Hepatic stellate cell (primary cell): ENCODE measurements at regions not wholly inside any gene's neighbourhood (a gene's known extent, or its start where the extent isn't known, plus 50 kb on each side); places are given as distances from the start of the nearest gene placed in this dataset.

ENCODE experiments used
- DNase-seq: peaks from one replicate; pipeline ENCODE4 v3.0.0; 2011; ENCODE audit warnings: low spot score

- no peak for DNase-seq
Measured at GRCh38 chr22:48612077-48612995, 1215.3 kb downstream of the BRD1 start.

DNA sequence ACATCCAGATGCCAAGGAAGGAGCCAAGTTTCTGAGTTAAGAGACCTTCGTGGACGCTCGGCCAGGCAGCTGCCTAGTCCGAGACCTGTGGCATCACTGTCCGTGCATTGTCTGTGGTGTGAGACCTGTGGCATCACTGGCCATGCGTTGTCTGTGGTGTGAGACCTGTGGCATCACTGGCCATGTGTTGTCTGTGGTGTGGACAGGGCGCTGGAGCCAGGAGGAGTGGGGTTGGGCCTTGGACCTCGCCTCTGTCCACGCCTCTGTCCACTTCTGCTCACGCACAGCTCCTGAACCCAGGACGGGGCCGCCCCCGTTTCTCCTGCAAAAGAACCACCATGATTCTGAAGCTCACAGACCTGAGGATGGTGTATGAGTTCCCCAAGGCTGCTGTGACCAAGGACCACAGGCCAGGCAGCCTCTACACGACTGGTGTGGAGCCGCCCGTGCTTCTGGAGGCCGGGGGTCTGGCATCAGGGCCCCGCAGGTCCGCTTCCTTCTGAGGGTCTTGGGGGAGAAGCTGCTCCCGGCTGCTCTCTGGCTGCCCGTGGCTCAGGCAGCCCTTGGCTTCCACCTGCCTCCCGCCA lies 1218.3 kb downstream of the BRD1 start:
- no peak for DNase-seq

DNA sequence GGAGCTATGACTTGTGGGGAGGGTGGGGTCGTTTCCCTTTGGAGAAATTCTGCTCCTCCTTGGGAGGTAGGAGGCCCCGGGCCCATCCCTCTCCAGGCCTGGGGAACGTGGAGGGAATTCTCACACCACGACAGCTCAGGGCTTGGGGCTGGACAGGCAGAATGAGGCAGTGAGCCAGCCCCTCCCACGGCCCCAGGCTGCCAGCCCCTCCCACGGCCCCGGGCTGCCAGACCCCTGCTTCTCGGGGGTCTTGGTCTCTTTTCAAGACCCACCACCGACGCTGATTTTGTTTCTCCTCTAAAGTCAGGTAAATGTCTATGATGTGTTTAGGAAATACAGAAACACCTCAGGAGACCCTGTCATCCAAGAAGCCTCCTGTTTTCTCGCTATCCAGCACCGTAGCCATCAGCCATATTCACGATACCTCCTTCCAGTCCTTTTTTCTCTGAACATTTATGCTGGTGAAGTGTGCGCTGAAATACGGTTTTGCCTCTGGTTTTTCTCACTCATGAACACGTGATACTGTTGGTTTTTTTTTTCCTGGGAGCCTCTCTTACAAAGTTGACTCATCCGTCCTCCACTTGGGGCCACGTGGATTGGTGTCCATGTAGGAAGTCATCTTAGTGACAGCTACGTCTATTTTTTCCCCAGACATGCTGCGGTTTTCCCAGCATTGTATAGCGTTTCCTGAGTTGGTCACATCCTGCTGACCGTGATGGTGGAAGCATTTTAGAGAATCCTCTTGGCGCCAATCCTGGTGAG lies 1219.6 kb downstream of the BRD1 start:
- no peak for DNase-seq

GRCh38 chr22:48606684-48607307 lies 1220.9 kb downstream of the BRD1 start:
- DNase-seq: no peak

DNA sequence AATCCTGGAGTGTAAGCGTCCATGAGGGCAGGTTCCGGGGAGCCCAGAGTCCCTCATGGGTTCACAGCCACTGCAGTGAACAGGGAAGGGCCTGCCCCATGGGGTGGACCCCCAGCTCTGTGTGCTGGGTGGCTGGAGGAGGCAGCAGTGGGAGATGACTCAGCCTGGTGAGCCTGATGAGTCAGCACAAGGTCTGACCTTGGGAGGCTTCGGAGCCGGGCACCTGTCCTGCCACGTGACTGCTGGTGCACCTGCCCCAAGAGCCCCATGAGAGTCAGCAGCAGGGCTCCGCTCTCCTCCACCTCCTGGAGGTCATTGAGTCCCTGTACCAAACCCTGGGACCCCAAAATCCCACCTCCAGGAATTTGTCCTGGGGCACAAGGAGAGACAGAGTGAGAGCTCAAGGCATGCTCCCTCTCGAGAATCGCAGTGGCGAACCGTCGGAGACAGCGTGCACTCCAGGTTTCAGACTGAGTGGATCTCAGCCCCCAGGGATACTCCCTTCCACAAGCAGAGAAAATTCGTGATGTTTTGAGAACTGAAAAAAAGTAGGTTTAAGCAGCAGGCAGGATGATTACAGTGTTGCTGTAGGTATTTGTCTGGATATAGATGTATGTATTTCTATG lies 1221.7 kb downstream of the BRD1 start:
- DNase-seq: no peak

- no peak for DNase-seq
Measured at GRCh38 chr22:48605125-48605524, 1222.5 kb downstream of the BRD1 start.

GRCh38 chr22:48603621-48604320 lies 1223.9 kb downstream of the BRD1 start:
- no peak for DNase-seq

DNA sequence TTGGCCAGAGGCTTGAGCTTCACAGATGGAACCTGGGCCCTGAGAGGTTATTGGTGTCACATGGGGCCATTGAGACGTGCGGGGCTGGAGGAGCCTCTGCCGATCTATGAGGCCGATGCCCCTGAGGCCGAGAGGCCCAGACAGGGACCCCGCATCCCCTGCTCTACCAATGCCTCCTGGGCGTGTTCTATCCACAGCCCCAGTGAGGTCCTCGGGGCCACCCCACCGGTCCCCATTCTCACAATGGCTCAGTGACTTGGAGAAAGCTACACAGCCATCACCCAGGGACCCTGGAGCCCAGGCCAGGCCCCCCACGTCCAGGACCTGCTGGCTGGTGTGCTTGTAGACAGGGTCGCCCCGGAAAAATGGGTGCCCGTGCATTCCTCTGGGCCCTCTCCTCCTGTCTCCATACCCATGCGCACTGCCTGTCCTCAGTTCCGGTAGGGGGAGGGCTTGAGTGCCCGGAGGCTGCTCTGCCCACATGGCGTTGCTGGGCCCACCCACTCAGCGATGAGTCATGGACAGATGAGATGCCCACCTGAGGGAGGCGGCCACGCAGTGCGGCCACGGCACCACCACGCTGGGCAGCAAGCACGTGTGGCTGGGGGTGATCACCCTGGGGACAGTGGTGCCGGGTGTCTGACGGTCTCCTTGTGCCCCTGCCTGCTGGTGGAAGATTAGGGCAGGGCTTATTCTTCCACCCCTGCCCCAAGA lies 1224.7 kb downstream of the BRD1 start:
- DNase-seq: no peak

- no peak for DNase-seq
Measured at GRCh38 chr22:48600681-48601080, 1227.0 kb downstream of the BRD1 start.

DNA sequence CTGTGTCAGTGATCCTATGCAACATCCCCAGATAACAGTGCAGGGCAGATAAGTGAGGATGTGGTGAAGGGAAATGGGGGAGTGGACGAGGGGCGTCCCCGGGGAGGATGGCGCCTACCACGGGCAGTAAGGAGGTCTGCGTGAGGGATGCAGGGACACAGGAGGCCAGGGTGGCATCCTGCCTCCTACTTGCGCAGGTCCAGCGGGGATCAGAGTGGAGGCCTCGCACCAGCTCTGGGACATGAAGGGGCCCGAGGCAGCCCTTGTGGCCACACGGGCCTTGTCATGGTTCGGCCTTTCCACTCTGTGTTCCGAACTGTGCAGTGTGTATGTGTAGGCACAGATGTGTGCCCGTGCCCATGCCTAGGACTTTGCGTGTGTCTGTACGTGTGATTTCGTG lies 1227.5 kb downstream of the BRD1 start:
- no peak for DNase-seq

DNA sequence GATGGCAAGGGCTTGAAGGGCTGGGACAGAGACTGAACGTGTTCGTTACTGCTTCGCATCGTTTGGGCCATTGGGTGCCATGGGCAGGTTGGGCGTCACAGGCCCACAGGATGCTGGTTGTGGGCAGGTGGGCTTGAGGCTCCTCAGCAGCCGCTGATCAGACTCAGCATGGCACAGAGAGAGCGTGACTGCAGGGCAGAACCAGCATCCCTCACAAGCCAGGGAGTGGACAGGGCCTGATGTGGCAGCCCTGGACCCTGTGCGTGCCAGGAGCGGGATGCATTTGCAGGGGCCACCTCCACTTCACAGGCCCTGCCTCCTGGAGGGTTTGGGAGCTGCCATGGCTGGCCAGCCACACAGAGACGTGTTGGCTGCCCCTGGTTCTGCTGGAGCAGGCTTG lies 1228.3 kb downstream of the BRD1 start:
- no peak for DNase-seq

DNA sequence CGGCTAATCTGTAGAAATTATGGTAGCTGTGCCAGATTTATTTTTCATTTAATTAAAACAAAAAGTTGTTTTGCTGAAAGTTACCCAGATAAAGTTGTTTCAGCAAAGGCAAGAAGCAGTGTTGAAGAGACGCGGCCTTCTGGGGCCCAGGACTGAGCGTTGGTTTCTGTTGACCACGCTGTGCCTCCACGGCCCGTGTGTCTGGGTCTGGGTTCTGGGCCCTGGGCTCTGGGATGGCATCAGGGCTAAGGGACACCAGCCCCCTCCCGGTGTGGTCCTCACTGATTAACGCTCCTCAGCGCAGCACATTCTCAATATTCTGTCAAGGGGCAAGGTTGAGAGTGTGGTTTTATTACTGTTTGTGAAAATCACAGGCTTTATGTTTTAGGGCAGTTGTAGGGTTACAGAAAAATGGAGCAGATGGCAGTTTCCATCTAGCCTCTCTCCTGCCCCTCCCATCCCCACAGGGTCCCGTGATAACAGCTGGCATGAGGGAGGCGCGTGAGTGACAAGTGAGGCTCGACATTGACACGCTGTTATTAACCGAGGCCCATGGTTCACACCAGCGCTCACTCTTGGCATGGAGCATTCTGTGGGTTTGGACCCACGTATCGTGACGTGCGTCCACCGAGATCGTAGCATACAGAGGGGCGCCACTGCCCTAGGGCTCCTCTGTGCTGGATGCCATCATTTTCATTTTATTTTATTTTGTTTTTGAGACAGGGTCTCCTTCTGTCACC lies 1231.4 kb downstream of the BRD1 start:
- no peak for DNase-seq

DNA sequence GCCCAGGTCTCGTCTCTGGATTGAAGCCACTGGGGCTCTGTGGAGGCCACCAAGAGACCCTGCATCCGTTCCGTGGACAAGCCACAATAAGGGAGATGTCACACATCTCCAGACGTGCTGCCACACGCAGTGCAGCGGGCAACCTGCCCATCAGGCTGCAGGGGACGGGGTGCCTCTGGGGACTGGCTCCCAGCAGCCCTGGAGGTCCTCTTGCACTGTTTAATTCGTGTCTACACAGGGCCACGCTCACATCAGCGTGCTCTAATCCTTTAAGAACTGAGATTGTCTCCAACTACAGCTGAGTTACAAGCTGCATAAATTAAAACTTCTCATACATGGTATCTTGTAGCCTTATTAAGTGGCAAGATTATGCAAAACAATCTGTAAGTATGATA lies 1232.2 kb downstream of the BRD1 start:
- DNase-seq: no peak

- no peak for DNase-seq
Measured at GRCh38 chr22:48594757-48595510, 1232.7 kb downstream of the BRD1 start.

DNA sequence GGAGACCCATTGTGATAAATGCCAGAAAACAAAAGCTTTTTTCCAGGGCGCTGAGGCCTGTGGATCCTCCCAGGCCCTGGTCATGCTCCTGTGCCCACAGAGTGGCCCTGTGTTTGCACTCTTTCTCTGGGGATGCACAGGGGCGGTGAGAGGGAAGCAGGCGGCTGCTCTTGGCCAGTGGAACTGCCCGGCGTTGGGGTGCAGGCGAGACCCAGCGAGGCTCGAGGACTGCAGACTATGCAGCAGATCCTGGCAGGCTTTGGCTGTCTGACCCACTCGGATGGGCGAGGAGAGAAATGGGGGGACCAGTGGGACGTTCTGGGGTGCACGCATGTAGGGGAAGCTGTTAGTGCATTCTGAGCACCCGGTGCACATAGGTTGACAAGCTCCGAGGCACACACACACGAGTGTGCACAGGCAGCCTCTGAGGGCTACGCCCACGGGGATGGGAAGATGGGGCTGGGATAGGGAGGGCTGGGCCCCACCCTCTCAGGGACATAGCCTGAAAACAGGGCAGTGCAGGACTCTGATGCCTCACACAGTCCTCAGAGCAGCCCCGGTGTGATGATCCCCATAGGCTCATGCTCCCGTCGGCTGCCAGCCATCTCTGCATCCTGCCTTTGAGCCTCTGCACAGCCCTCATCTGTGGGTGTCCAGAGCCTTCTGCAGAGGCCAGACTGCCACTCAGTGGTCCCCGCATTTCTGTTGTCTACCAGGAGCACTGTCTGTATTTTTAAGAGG lies 1233.5 kb downstream of the BRD1 start:
- DNase-seq: no peak

- DNase-seq: no peak
Measured at GRCh38 chr22:48593551-48593950, 1234.1 kb downstream of the BRD1 start.

DNA sequence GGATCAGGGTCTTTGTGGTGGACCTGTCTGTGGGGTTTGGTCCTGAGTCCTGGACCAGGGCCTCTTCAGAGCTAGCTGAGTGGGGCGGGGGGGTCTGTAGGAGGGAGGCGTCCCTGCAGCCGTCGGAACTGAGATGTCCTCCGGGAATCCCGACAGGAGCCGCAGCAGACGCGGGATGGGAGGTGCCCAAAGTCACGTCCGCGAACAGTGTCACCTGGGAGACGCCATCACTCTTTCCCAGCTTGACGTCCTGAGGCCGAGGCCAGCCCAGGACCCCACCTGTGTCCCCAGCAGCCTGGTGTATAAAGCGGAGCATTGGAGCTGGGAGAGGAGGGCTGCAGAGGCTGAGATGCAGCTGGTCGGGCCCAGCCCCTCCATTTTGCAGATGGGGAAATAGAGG lies 1234.7 kb downstream of the BRD1 start:
- DNase-seq: no peak

DNA sequence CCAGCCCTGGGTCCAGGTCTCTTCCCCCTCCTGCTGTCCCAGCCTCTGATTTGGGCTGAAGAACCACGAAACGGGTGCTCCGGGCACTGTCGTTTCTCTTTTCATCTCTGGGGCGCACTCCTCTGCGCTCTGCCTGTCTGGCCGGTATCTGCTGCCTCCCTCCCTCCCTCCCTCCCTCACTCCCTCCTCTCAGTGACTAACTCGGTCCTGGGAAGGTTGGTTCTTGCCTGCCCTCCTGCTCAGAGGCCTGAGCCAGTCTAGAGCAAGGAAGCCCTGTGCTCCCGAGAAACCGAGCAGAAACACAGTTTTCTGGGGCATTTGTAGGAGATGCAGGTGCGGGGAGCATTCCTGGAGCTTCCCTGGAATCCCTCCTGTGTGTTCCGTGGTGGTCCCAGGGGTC lies 1235.2 kb downstream of the BRD1 start:
- DNase-seq: no peak

DNA sequence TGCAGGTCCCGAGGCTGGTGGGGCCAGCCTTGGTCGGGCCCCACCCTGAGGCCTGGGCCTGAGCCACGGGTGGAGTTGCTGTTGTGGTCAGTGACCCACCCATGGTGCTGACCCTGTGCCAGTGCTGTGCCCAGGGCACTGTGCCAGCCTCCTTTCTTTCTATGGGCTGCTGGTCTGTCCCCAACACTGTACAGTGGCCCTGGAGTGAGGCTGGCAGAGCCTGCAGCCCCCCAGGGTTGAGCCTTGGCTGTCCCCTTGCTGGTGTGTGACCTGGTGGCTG lies 1235.7 kb downstream of the BRD1 start:
- no peak for DNase-seq
